ENCODE measurements at regions not wholly inside any gene's neighbourhood (a gene's known extent, or its start where the extent isn't known, plus 50 kb on each side); places are given as distances from the start of the nearest gene placed in this dataset.
"Not testable (repeated sequence)": the region's sequence is repeated elsewhere in the genome, so short reads cannot be mapped to it uniquely, and the experiment has no call there.

DNA sequence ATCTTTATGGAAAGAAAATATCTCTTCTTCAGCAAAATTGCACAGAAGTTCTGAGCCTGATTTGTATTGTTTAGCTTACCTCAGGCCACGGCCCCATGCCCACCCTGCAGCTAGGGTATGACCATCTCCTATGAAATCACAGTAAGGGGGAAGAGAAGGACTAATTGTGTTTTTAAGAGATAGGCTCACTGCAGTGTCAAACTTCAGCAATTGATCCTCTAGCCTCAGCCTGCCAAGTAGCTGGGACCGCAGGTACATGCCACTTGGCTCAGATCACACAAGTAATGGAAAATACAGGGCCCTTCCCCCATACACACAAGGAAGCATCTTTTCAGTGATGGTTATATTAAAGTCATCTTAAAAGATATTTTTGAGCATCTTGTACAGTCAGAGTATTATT lies 60.0 kb downstream of the DMAC1 start:
- no peak for DNase-seq (ENCODE audit: low read depth in 1 of 2, low spot score in 1 of 2)

- DNase-seq (ENCODE audit: low read depth in 1 of 2, low spot score in 1 of 2), result no peak
Observed at GRCh38 chr9:7735311-7735710, 64.3 kb downstream of the DMAC1 start.

- no peak for DNase-seq (ENCODE audit: low read depth in 1 of 2, low spot score in 1 of 2)
Observed at GRCh38 chr9:7730164-7730445, 69.5 kb downstream of the DMAC1 start.

GRCh38 chr9:7729371-7730163 lies 70.0 kb downstream of the DMAC1 start:
- DNase-seq (ENCODE audit: low read depth in 1 of 2, low spot score in 1 of 2), result no peak

DNA sequence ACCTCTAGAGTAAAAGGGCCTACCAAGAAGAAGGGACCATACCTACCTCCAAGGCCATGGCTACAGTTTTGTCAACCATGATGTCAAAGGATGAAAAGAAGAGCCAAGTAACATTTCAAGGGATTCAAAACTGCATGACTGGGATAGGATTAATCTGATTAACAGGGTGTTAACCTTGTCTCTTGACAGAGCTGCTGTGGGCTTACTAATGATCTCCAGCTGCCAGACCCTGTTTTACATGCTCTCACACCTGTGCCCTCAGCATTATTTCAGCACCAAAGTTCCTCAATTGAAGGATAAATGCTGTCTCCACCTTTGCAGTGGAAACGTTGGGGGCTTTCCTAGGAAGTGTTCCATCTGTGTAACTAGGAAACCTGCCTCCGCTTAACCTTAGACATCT lies 78.3 kb downstream of the DMAC1 start:
- no peak for DNase-seq (ENCODE audit: low read depth in 1 of 2, low spot score in 1 of 2)

GRCh38 chr9:7713088-7713487 lies 86.5 kb downstream of the DMAC1 start:
- not testable (repeated sequence) for DNase-seq (ENCODE audit: low read depth in 1 of 2, low spot score in 1 of 2)

DNA sequence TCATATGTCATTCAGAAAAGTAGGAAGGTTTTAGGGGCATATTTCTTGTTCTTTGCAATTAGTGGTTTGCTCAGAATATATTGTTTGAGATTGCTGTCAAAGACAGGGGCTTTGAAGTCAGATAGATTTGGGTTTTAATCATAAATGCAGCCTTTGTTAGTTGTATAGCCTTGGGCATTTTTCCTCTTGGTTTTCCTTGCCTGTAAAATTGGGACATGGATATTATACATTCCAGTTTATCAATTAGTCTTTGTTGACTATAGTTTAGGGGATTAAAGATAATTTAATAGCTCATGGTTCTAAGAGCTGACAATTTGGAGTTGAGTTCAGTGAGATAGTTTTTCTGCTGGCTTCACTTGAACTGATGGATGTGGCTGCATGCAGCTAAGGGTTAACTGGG lies 88.9 kb downstream of the DMAC1 start:
- no peak for DNase-seq (ENCODE audit: low read depth in 1 of 2, low spot score in 1 of 2)

DNA sequence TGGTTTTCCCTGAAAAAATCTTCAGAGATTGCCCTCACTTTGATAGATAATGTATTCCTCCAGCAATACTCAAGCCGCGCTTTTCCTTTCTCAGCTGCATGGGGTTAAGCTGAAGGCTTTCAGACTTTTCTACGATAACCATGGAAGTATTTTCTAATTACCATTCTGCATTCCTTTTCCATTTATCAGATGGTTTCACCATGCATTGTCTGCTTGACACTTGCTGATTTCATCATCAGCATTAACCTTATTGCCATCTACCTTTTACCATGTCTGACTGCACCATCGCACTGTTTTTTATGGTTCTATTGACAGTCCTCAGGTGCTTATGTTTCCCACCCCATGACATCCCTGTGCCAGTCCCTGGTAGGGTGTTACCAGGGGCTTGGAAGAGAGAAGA lies 91.6 kb downstream of the DMAC1 start:
- no peak for DNase-seq (ENCODE audit: low read depth in 1 of 2, low spot score in 1 of 2)

DNA sequence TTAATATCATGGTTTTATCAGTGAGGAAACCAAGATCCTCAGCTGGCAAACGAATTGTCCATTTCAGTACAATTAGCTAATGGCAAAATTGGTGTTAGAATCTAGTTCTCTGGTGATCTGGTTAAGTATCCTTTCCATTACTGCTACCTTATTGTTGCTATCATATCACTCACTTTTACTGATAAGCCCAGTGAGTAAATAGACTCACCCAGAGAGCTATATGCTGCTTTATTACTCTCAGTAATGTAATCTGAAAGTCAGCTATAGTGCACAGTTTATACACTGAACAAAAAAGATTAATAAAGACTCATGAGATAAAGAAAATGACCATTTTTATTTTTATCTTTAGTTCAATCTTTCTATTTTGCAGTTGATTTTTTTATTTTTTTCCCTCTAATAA lies 95.0 kb downstream of the DMAC1 start:
- DNase-seq (ENCODE audit: low read depth in 1 of 2, low spot score in 1 of 2), result no peak

GRCh38 chr9:7691909-7692308 lies 107.7 kb downstream of the DMAC1 start:
- no peak for DNase-seq (ENCODE audit: low read depth in 1 of 2, low spot score in 1 of 2)

DNA sequence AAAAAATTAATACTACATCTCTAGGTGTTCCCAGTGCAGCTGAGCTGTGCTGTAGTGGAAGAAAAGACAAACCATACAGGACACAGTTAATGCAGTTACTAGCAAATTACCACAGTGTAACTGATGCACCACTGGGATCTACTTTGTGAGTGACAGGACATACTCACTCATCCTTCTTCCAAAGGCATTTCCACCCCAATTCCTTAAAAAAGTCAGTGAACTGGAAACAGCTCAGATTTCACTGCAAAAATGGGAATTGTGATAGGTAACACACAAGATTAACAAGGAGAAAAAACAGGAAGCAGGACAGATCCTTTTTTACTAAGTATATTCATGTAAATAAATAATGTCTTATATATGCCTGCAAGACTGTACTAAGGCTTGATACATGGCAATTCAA lies 109.6 kb downstream of the DMAC1 start:
- DNase-seq (ENCODE audit: low read depth in 1 of 2, low spot score in 1 of 2), result no peak

DNA sequence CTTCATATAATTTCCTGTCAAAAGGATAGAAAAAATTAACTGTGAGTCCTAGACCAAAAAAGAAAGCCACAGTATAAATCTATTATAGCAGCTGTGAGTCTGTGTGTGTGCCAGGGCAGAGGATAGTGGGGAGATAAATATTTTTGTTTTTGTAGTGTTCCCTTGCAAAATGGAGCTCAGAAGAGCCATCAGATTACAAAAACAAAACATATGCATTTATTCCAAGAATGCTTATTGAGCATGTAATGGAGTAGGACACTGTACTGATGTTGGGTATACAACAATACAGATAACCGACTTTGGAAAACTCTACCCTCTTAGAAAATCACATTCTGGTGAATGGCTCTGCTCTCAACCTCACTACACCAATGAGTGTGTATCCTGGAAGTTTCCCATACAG lies 111.0 kb downstream of the DMAC1 start:
- DNase-seq (ENCODE audit: low read depth in 1 of 2, low spot score in 1 of 2), result no peak

DNA sequence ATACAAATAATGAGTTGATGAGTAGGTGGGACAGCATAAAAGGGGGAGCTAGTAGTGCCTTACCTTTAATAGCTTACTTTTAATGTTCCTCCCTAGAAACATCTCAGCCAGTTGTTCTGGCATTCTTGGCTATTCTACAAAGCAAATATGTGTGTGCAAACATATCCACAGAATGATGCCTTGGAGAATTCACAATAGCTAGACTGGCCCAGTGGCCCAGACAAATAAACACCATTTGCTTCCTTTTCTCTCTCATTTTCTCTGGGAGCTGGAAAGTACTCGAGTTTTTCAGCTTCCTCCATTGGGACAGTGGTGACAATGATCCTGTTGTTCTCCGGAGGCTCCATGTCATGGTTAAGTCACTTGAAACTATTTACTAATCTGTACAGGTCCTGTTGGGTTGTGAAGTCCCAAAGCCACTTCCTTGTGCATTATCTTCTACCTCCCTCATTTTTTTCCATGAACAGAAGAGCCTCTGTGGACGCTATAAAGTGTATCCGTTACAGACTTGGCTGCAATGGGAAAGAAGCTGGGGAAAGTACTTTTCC lies 122.9 kb downstream of the DMAC1 start:
- DNase-seq (ENCODE audit: low read depth in 1 of 2, low spot score in 1 of 2), result no peak

DNA sequence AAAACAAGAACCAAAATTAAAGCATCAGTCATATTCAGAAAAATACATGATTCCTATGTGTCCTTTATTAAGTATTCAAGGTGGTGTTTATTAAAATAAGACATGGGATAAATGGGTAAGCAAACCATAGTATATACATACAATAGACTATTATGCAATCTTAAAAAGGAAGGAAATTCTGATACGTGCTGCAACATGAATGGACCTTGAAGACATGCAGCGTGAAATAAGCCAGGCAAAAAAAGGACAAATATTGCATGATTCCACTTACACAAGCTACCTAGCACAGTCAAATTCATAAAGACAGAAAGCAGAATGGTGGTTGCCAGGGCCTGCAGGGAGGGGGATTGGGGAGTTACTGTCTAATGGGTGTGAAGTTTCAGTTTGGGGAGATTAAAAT lies 127.7 kb downstream of the DMAC1 start:
- DNase-seq (ENCODE audit: low read depth in 1 of 2, low spot score in 1 of 2), result no peak

DNA sequence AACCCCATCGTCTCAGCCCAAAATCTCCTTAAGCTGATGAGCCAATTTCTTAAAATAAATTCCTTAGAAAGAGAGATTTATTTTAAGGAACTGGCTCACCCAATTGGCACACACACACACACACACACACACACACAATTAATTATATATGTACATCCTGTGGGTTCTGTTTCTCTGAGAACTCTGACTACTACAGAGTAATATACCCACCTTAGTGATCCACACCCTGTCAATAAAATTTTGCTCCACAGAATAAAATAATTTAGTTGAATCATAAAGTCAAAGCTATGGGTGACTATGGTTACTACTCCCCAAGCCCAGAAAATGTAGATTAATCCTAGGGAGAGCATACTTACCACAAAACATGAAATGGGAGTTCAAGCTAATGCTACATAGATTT lies 131.0 kb downstream of the DMAC1 start:
- DNase-seq (ENCODE audit: low read depth in 1 of 2, low spot score in 1 of 2), result no peak

DNA sequence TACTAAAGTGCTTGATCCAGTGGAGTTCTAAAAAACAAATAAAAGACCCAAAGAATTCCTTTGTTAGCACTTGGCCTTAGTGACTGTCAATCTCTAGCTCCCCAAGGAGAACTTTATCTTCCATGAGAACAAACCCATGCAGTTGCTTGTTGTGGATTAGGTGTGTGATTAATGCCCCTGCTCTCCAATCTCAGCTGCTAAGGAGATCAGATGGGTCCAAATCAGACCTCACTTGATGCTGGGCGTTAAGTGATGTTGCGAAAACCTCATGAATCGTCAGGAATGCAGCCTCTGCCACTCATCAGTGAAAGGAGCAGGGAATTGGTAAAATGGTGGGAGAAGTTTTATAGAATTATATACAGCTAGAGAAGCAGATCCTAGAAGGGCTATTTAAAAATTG lies 133.7 kb downstream of the DMAC1 start:
- no peak for DNase-seq (ENCODE audit: low read depth in 1 of 2, low spot score in 1 of 2)

- DNase-seq (ENCODE audit: low read depth in 1 of 2, low spot score in 1 of 2), result no peak
Observed at GRCh38 chr9:7659766-7660165, 139.8 kb downstream of the DMAC1 start.

GRCh38 chr9:7656636-7657035 lies 142.9 kb downstream of the DMAC1 start:
- no peak for DNase-seq (ENCODE audit: low read depth in 1 of 2, low spot score in 1 of 2)

- DNase-seq (ENCODE audit: low read depth in 1 of 2, low spot score in 1 of 2), result no peak
Observed at GRCh38 chr9:7653262-7653661, 146.3 kb downstream of the DMAC1 start.

GRCh38 chr9:7640231-7640630 lies 159.3 kb downstream of the DMAC1 start:
- DNase-seq (ENCODE audit: low read depth in 1 of 2, low spot score in 1 of 2), result no peak

GRCh38 chr9:7639471-7639870 lies 160.1 kb downstream of the DMAC1 start:
- DNase-seq (ENCODE audit: low read depth in 1 of 2, low spot score in 1 of 2), result no peak

GRCh38 chr9:7636838-7637467 lies 162.6 kb downstream of the DMAC1 start:
- no peak for DNase-seq (ENCODE audit: low read depth in 1 of 2, low spot score in 1 of 2)

DNA sequence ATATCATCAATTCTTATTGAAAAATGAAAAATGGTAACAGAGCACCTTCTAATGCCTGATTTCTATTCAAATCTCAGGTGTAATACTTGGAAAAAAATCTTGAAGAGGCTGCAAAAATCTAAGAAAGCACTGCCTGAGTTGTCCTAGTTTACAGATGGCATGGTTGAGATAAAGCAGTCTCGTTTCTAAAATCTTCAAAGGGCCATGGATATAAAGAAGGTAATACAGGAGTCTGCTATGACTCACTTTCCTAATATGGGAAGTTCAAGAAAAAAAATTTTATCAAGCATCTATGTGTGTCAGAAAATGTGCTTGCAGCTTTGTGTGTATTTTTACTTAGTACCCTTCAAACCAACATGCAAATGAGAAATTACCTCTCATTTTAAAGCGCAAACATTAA lies 163.3 kb downstream of the DMAC1 start:
- DNase-seq (ENCODE audit: low read depth in 1 of 2, low spot score in 1 of 2), result no peak

Measured in stimulated activated CD4-positive, alpha-beta T cell treated with anti-CD3 and anti-CD28 coated beads, Interleukin-15, amount 100 ng/mL, for 1 hour (primary cell).